Lower lobe of right lung (tissue), 2 donors: ENCODE measurements at regions not wholly inside any gene's neighbourhood (a gene's known extent, or its start where the extent isn't known, plus 50 kb on each side); places are given as distances from the start of the nearest gene placed in this dataset.
A peak's percentile ranks its signal among the peaks of the same experiment; 100 is the strongest.

Experiments used
- ATAC-seq, 2 donors: fragments of 200-7000 bp; cut with Tn5 transposase; one replicate each; pipeline ENCODE4 v1.9.1; 2020 to 2022; ENCODE audit warnings: mild to moderate bottlenecking in 2 of 2, moderate library complexity in 2 of 2
- DNase-seq: peaks from one replicate; pipeline ENCODE4 v3.0.0-alpha.2; 2020
- H3K27ac ChIP-seq: fragments of 200-600 bp; one replicate; pipeline ENCODE4 v1.8.0; 2022
- H3K27me3 ChIP-seq: fragments of 200-600 bp; one replicate; pipeline ENCODE4 v1.8.0; 2022; ENCODE audit warnings: low read depth
- H3K36me3 ChIP-seq: fragments of 200-600 bp; one replicate; pipeline ENCODE4 v1.8.0; 2022; ENCODE audit warnings: mild to moderate bottlenecking
- H3K4me1 ChIP-seq: fragments of 200-600 bp; one replicate; pipeline ENCODE4 v1.8.0; 2022
- H3K4me3 ChIP-seq: fragments of 200-600 bp; one replicate; pipeline ENCODE4 v1.8.0; 2022; ENCODE audit warnings: mild to moderate bottlenecking
- H3K9me3 ChIP-seq: fragments of 200-600 bp; one replicate; pipeline ENCODE4 v1.8.0; 2022
- intact Hi-C: fragments of 100-400 bp; cut with DNase I; formaldehyde crosslinking; loops from one replicate; pipeline ENCODE4 v1.11.0; 2022
- TF ChIP-seq, protein P1 (sequence below): fragments of 200-600 bp; IDR thresholded peaks from one replicate; pipeline ENCODE4 v1.8.0; 2022; ENCODE audit warnings: antibody characterized with exemption, mild to moderate bottlenecking
- donor health status: DM: no; HTN: yes; CAD: no; lungs with severe emphysema.

GRCh38 chr13:42478531-42479156 is 95.3 kb upstream of the TNFSF11 start:
- no peak for ATAC-seq
- DNase-seq: no peak
- Histone ChIP-seq H3K4me3 (no peak overlapping the region), H3K36me3 (no peaks in the 10 kb centered on the region), H3K27ac (no peak overlapping the region), H3K9me3 (no peaks in the 10 kb centered on the region), H3K4me1 (no peaks in the 10 kb centered on the region), H3K27me3 (no peaks in the 10 kb centered on the region)
- intact Hi-C loops: no loop called here
- TF ChIP-seq, protein P1, sequence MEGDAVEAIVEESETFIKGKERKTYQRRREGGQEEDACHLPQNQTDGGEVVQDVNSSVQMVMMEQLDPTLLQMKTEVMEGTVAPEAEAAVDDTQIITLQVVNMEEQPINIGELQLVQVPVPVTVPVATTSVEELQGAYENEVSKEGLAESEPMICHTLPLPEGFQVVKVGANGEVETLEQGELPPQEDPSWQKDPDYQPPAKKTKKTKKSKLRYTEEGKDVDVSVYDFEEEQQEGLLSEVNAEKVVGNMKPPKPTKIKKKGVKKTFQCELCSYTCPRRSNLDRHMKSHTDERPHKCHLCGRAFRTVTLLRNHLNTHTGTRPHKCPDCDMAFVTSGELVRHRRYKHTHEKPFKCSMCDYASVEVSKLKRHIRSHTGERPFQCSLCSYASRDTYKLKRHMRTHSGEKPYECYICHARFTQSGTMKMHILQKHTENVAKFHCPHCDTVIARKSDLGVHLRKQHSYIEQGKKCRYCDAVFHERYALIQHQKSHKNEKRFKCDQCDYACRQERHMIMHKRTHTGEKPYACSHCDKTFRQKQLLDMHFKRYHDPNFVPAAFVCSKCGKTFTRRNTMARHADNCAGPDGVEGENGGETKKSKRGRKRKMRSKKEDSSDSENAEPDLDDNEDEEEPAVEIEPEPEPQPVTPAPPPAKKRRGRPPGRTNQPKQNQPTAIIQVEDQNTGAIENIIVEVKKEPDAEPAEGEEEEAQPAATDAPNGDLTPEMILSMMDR: no peak

DNA sequence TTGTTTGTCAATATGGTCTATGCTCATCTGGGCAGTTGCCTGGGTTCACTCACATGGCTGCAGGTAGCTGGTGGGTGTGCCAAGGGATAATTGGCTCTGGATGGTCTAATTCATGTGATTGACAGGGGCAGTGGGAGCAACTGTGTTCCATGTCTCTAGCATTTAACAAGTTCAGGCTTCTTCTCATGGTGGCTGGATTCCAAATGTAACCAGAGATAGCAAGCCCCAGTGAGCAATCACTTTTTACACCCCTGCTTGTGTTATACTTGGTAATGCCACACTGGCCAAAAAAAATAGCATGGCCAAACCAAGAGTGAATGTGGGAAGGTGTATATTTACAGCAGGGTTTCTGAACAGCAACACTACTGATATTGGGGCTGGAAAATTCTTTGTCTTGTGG is 89.6 kb upstream of the TNFSF11 start:
- Histone ChIP-seq H3K9me3 (no peaks in the 10 kb centered on the region), H3K27ac (no peak overlapping the region), H3K36me3 (no peaks in the 10 kb centered on the region), H3K4me1 (no peaks in the 10 kb centered on the region), H3K27me3 (no peaks in the 10 kb centered on the region), H3K4me3 (no peak overlapping the region)
- TF ChIP-seq, protein P1: no peak
- ATAC-seq (no peak), DNase-seq (no peak)
- intact Hi-C loops: no loop called here

- Histone ChIP-seq H3K4me1 (no peaks in the 10 kb centered on the region), H3K36me3 (no peaks in the 10 kb centered on the region), H3K4me3 (no peak overlapping the region), H3K27me3 (no peaks in the 10 kb centered on the region), H3K27ac (no peak overlapping the region), H3K9me3 (no peaks in the 10 kb centered on the region)
- intact Hi-C loops: no loop called here
- TF ChIP-seq, protein P1: no peak
- DNase-seq: no peak
- ATAC-seq: no peak
Measured at GRCh38 chr13:42485272-42485671, 88.7 kb upstream of the TNFSF11 start.

GRCh38 chr13:42486711-42487198 is 87.2 kb upstream of the TNFSF11 start:
- Histone ChIP-seq H3K4me1 (no peaks in the 10 kb centered on the region), H3K27ac (no peak overlapping the region), H3K9me3 (no peaks in the 10 kb centered on the region), H3K36me3 (no peaks in the 10 kb centered on the region), H3K4me3 (no peak overlapping the region), H3K27me3 (no peaks in the 10 kb centered on the region)
- TF ChIP-seq, protein P1: no peak
- ATAC-seq (peak in 1 of 2 donors; percentile 32), DNase-seq (no peak)
- intact Hi-C loops: no loop called here

DNA sequence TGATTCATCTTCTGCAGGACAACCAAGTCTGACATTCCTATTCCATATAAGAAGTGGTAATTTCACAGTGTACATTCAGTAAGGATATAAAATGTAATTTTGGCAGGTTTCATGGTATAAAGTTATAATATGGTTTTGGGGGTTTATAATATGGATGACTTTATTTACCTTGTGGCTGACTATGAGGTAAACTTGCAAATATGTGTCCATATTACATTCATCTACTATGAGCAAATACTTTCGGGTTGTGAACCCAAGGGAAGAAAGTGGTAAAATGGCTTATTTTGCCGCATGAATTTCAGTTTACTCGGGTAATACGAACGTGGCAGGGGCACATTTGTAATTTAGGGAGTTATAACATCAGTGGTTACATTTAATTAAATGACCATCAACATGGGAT is 86.7 kb upstream of the TNFSF11 start:
- ATAC-seq (no peak), DNase-seq (no peak)
- TF ChIP-seq, protein P1: no peak
- no peaks in the 10 kb centered on the region for H3K36me3 ChIP-seq
- no peak overlapping the region for H3K4me3 ChIP-seq
- no peaks in the 10 kb centered on the region for H3K4me1 ChIP-seq
- H3K9me3 ChIP-seq: no peaks in the 10 kb centered on the region
- no peak overlapping the region for H3K27ac ChIP-seq
- H3K27me3 ChIP-seq: no peaks in the 10 kb centered on the region
- intact Hi-C loops: no loop called here
